ENCODE measurements at regions not wholly inside any gene's neighbourhood (a gene's known extent, or its start where the extent isn't known, plus 50 kb on each side); places are given as distances from the start of the nearest gene placed in this dataset.

DNA sequence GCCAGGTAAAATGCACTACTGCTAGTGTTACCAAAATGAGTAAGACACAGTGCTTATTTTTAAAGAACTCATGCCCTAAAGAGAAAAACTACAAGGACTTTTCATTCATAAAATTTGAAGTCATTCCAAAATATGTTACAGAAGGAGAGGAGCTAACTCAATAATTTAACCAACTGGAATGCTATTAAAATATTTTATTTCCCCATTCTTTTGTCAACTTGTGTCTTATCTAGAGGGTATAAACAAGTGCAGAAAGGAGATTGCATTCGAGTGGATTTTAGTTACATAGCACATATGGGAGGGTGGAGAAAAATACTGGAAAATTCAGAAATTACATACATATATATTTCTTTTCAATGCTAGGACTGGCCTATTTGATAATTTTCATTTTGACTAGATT, 131.0 kb upstream of the IRS2 start:
- TF ChIP-seq, protein P1, sequence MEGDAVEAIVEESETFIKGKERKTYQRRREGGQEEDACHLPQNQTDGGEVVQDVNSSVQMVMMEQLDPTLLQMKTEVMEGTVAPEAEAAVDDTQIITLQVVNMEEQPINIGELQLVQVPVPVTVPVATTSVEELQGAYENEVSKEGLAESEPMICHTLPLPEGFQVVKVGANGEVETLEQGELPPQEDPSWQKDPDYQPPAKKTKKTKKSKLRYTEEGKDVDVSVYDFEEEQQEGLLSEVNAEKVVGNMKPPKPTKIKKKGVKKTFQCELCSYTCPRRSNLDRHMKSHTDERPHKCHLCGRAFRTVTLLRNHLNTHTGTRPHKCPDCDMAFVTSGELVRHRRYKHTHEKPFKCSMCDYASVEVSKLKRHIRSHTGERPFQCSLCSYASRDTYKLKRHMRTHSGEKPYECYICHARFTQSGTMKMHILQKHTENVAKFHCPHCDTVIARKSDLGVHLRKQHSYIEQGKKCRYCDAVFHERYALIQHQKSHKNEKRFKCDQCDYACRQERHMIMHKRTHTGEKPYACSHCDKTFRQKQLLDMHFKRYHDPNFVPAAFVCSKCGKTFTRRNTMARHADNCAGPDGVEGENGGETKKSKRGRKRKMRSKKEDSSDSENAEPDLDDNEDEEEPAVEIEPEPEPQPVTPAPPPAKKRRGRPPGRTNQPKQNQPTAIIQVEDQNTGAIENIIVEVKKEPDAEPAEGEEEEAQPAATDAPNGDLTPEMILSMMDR (IDR thresholded peaks at IDR 0.05; ENCODE audit: low read depth, low read length, missing control alignments) = no peak
- H3K4me3 ChIP-seq (replicated peaks; ENCODE audit: low read depth, low read length) = no peak overlapping the region
- no peak for DNase-seq (ENCODE audit: extremely low read depth, low read depth)

DNA sequence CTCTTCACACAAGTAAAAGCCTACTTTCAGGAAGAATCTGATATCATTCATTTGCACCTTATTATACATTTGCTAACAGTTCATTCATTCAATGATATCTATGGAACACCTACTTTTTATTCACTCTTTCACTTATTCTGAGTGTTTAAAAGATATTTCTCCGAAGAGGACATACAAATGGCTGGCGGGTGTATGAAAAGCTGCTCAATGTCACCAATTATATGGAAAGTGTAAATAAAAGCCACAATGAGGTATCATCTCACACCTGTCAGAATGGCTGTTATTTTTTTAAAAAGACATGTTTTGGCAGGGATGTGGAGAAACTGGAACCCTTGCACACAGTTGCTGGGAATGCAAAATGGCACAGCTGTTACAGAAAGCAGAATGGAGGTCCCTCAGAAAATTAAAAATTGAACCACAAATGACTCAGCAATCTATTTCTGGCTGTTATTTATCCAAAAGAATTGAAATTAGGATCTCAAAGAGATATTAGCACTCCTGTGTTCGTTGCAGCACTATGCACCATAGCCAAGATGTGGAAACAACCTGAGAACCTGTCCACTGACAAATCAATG, 127.6 kb upstream of the IRS2 start:
- no peak overlapping the region for H3K4me3 ChIP-seq (replicated peaks; ENCODE audit: low read depth, low read length)
- no peak for DNase-seq (ENCODE audit: extremely low read depth, low read depth)
- TF ChIP-seq, protein P1 (IDR thresholded peaks at IDR 0.05; ENCODE audit: low read depth, low read length, missing control alignments) = no peak

DNA sequence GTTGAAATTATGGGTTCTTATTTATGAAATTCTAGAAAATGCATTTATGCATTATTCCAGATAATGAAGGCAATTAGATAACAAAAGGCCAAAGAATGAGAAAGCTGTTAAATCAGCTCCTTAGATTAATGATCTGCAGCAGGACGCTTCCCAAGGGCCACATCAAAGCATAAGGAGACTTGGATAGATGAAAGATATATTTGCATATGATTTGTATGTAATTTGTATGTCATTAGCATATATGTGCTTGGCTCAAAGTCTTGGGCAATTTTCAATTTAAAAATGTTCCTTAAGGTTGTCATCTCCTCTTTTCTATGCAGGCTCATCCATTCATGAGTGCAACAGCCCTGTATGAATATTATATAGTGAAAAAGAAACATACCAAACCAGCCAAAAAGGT, 126.8 kb upstream of the IRS2 start:
- TF ChIP-seq, protein P1 (IDR thresholded peaks at IDR 0.05; ENCODE audit: low read depth, low read length, missing control alignments) = no peak
- no peak overlapping the region for H3K4me3 ChIP-seq (replicated peaks; ENCODE audit: low read depth, low read length)

DNA sequence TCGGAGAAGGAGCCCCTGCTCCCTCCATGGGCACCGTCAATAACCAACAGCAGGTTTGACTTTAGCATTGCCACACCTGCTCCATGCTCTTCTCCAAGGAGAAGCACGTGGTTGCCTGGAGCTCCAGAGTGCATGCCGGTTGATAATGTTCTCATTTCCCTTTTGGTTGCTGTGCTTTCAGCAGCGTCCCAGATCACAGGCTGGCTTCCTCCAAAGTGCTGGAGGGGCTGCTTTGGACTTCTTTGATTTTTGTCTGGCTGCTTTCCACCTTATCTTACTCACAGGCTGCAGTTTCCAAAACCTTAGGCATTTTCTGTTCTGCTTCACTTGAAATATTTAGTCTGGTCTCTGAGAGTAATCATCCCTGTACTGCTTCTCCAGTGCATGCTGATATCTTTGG, 123.8 kb upstream of the IRS2 start:
- no peak overlapping the region for H3K4me3 ChIP-seq (replicated peaks; ENCODE audit: low read depth, low read length)
- TF ChIP-seq, protein P1 (IDR thresholded peaks at IDR 0.05; ENCODE audit: low read depth, low read length, missing control alignments) = no peak
- DNase-seq (ENCODE audit: extremely low read depth, low read depth) = no peak

More for the DNA sequence above, 126.8 kb upstream of the IRS2 start:
- DNase-seq (ENCODE audit: extremely low read depth, low read depth) = no peak

- DNase-seq (ENCODE audit: extremely low read depth, low read depth) = no peak
- H3K4me3 ChIP-seq (replicated peaks; ENCODE audit: low read depth, low read length) = no peak overlapping the region
- TF ChIP-seq, protein P1 (IDR thresholded peaks at IDR 0.05; ENCODE audit: low read depth, low read length, missing control alignments) = no peak
Observed at GRCh38 chr13:109906976-109907375, 120.6 kb upstream of the IRS2 start.

- no peak for DNase-seq (ENCODE audit: extremely low read depth, low read depth)
- TF ChIP-seq, protein P1 (IDR thresholded peaks at IDR 0.05; ENCODE audit: low read depth, low read length, missing control alignments) = no peak
- H3K4me3 ChIP-seq (replicated peaks; ENCODE audit: low read depth, low read length) = no peak overlapping the region
Observed at GRCh38 chr13:109904218-109904617, 117.8 kb upstream of the IRS2 start.

DNA sequence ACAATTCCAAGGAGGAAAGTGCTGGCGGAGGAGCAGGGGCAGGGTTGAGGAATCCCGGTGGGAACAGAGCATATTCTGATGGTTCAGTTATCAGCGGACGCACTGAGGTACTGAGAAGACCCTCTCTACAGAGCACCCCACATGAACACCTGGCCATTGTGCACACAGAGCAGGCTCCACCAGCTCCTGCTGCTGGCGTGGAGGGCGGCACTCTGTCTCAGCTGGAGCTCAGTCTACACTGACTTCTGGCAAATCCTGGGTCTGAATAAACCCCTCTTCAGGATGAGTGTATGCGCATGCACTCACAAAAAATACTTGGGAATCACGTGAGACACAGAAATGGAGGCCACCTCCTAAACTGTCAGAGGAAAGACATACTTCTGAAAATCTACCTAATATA, 114.4 kb upstream of the IRS2 start:
- TF ChIP-seq, protein P1 (IDR thresholded peaks at IDR 0.05; ENCODE audit: low read depth, low read length, missing control alignments) = no peak
- no peak for DNase-seq (ENCODE audit: extremely low read depth, low read depth)
- no peak overlapping the region for H3K4me3 ChIP-seq (replicated peaks; ENCODE audit: low read depth, low read length)
